Adipose tissue (tissue), 3 donors: ENCODE measurements at regions not wholly inside any gene's neighbourhood (a gene's known extent, or its start where the extent isn't known, plus 50 kb on each side); places are given as distances from the start of the nearest gene placed in this dataset.

Experiments used
- H3K27ac ChIP-seq: one replicate; pipeline ENCODE4 v1.5.1; 2013; ENCODE audit warnings: low read depth, low read length
- WGBS, 3 donors: extraction: QIAGEN DNeasy Blood & Tissue Kit; methylation state at CpG; one replicate each; pipeline ENCODE4 v1.1.7; 2013; 5-methylcytosine and 5-hydroxymethylcytosine counted together
- donor health status: healthy with polysubstance abuse.
- donor health status: Bipolar disorder and iron deficiency.
- donor health status: healthy.

GRCh38 chr3:178295292-178295912, 240.8 kb upstream of the KCNMB2 start:
- WGBS, 3 donors = 90 to 93% (median 92%) methylated on average over 2 of the region's 2 CpGs
- H3K27ac ChIP-seq = no peak overlapping the region

GRCh38 chr3:178297199-178297598, 239.0 kb upstream of the KCNMB2 start:
- WGBS, 3 donors = 57 to 80% (median 58%) methylated on average over 1 of the region's 1 CpG
- H3K27ac ChIP-seq = no peak overlapping the region

- H3K27ac ChIP-seq = no peak overlapping the region
- WGBS, 3 donors = 85 to 92% (median 89%) methylated on average over 8 of the region's 8 CpGs
These were observed 238.5 kb upstream of the KCNMB2 start for GRCh38 chr3:178297740-178298139.

GRCh38 chr3:178300441-178300959, 235.7 kb upstream of the KCNMB2 start:
- 88 to 94% (median 89%) methylated on average over 4 of the region's 4 CpGs for WGBS, 3 donors
- no peak overlapping the region for H3K27ac ChIP-seq

GRCh38 chr3:178302966-178303930, 233.0 kb upstream of the KCNMB2 start:
- H3K27ac ChIP-seq = no peak overlapping the region
- 72 to 82% (median 80%) methylated on average over 6 of the region's 6 CpGs for WGBS, 3 donors

GRCh38 chr3:178304758-178305467, 231.3 kb upstream of the KCNMB2 start:
- no peak overlapping the region for H3K27ac ChIP-seq
- 88 to 94% (median 88%) methylated on average over 1 of the region's 1 CpG for WGBS, 3 donors

GRCh38 chr3:178306432-178307115, 229.7 kb upstream of the KCNMB2 start:
- WGBS, 3 donors = 82 to 88% (median 85%) methylated on average over 3 of the region's 3 CpGs
- no peak overlapping the region for H3K27ac ChIP-seq

GRCh38 chr3:178308771-178309170, 227.5 kb upstream of the KCNMB2 start:
- no peak overlapping the region for H3K27ac ChIP-seq
- WGBS, 3 donors = 83 to 88% (median 87%) methylated on average over 2 of the region's 2 CpGs

- H3K27ac ChIP-seq = no peak overlapping the region
These were observed 225.3 kb upstream of the KCNMB2 start for GRCh38 chr3:178310949-178311348.

GRCh38 chr3:178313716-178314115, 222.5 kb upstream of the KCNMB2 start:
- H3K27ac ChIP-seq = no peak overlapping the region
- 94 to 100% (median 98%) methylated on average over 1 of the region's 1 CpG for WGBS, 3 donors

GRCh38 chr3:178318340-178318739, 217.9 kb upstream of the KCNMB2 start:
- WGBS, 3 donors = 84 to 94% (median 91%) methylated on average over 4 of the region's 4 CpGs
- H3K27ac ChIP-seq = no peak overlapping the region

- no peak overlapping the region for H3K27ac ChIP-seq
- 80 to 92% (median 89%) methylated on average over 5 of the region's 5 CpGs for WGBS, 3 donors
These were observed 217.1 kb upstream of the KCNMB2 start for GRCh38 chr3:178318941-178319816.

- H3K27ac ChIP-seq = no peak overlapping the region
- 34 to 75% (median 63%) methylated on average over 4 of the region's 4 CpGs for WGBS, 3 donors
These were observed 215.5 kb upstream of the KCNMB2 start for GRCh38 chr3:178320456-178321351.

GRCh38 chr3:178324356-178324755, 211.9 kb upstream of the KCNMB2 start:
- H3K27ac ChIP-seq = no peak overlapping the region
- 82 to 91% (median 89%) methylated on average over 5 of the region's 5 CpGs for WGBS, 3 donors

- H3K27ac ChIP-seq = no peak overlapping the region
- 4 to 8% (median 4%) methylated on average over 1 of the region's 1 CpG for WGBS, 3 donors
These were observed 210.9 kb upstream of the KCNMB2 start for GRCh38 chr3:178325330-178325729.

- 65 to 77% (median 69%) methylated on average over 1 of the region's 1 CpG for WGBS, 3 donors
- no peak overlapping the region for H3K27ac ChIP-seq
These were observed 206.3 kb upstream of the KCNMB2 start for GRCh38 chr3:178329936-178330335.

GRCh38 chr3:178334239-178334638, 202.0 kb upstream of the KCNMB2 start:
- H3K27ac ChIP-seq = no peak overlapping the region
- 96 to 100% (median 97%) methylated on average over 3 of the region's 3 CpGs for WGBS, 3 donors
